HCEC 1CT (cell line): ENCODE measurements at regions not wholly inside any gene's neighbourhood (a gene's known extent, or its start where the extent isn't known, plus 50 kb on each side); places are given as distances from the start of the nearest gene placed in this dataset.

ENCODE experiments used
- DNase-seq: peaks from one replicate; pipeline ENCODE4 v3.0.0-alpha.2; 2017

DNA sequence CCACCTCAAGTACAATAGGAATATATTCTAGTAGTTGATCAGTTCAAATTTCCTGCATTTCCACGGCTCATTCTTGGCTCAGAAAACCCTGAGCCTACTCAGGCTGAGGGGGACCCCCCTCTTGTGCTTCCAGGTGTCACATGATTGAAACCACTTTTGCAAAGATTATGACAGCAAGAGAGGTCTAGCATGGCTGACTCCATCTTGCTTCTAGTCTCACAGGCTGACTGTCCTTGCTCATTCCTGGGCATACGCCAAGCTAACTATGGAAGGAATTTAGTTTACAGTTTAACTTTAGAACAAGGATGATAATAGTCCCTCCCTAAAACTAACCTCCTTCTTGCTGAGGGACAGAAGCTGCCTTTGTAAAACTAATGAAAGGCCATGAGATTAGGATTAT lies 154.1 kb downstream of the SNX18 start:
- DNase-seq, result no peak

DNA sequence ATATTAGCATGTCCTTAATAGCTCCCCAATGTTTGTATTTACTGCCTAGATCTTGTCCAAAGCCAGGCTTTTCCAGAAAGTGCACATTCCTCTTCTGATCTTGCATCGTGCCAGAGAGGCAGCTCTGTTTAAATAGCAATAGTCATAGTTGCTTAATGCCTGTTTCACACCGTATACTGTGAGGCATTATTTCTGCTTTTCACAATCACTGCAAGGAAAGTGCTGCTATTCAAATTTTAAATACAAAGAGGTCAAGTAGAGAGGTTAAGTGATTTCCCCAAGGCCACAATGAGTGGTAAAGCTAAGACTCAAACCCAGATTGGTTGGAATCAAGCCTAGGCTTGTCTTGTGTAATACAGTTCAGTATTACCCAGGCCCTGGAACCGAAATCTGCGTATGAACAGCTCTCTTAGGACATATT lies 153.6 kb downstream of the SNX18 start:
- peak; percentile 25 for DNase-seq

DNA sequence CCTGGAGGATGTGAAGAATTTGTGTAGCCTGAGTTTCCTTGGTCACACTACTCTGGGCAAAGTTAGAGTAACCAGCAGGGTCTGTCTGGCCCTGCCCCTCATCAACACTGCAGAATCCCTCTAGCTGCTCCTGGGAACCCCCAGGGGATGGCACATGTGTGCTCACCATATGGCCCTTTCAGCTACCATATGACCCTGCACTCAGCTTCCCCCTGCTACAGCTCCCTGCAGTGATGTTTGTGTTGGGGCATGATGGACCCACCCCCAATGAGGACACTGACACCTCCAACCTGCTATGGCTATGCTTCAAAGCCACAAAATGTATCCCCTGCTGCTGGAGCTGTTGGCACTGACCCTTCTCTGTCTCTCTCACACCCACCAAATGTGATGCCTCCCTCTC lies 152.7 kb downstream of the SNX18 start:
- DNase-seq, result no peak

DNA sequence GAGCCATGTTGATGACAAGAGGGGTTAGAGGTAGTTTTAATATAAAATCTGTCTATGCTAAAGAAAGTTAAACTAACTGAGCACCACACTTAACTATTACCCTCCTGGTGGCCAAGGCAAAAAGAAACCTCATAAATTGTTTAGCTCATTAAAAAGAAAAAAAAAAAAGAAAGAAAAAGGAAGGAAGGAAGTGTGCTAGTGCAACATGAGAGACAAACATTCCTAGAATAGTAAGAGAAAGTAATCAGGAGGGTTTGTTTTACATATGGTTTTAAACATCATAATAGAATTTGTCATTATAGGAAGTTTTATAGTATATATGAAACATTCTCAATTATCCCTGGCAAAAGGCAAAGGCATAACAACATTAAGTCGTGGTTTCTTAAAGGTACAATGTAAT lies 152.3 kb downstream of the SNX18 start:
- peak; percentile 25 for DNase-seq

DNA sequence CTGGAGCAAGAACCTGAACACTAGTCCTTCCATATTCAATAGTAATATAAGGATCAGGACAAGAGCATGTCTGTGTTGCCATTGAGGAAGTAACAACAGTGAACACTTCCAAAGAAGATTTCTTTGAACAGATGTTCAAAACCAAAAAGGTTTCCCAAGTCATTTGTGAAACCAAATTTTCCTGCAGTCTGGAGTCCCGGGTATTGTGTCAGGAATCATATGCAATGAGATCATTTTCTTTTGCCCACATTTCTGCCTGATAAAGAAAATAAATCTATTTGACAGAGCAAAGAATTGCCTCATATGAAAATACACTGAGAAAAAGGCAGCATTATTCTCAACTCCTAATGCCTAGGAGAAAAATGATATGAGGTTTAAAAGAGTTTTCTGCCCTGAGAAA lies 151.7 kb downstream of the SNX18 start:
- peak; percentile 57 for DNase-seq

DNA sequence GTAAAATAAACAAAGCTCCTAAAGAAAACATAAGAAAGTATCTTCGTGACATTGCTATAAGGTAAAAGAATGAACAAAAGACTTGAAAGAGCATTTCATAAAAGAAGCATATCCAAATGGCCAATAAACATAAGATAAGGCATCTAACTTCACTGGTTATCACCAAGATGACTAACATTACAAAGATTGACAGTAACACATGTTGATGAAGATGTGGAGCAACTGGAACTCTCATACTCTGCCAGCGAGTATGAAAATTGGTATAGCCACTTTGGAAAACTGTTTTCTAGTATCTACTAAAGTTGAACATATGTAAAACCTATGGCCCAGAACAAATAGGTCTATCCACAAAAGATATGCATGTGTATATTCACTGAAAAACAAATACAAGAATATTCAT lies 150.5 kb downstream of the SNX18 start:
- DNase-seq, result no peak

DNA sequence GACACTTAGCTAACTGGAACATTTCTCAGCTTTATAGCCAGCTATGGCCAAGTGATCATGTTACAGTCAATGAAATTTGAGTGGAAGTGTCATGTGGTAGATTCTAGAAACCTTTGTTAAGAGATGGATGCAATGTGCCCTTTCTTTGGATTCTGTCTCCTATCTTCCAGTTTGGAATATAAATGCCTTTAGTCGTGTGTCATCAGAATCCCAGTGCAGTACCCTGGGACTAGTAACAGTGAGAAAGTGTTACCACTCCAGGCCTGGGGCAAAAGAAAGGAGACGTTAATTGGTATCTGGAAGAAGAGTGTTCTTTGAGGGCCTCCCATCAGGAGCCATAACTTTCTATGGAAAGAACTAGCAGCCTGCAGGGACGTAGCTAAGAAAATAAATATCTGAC lies 149.6 kb downstream of the SNX18 start:
- DNase-seq, result no peak

DNA sequence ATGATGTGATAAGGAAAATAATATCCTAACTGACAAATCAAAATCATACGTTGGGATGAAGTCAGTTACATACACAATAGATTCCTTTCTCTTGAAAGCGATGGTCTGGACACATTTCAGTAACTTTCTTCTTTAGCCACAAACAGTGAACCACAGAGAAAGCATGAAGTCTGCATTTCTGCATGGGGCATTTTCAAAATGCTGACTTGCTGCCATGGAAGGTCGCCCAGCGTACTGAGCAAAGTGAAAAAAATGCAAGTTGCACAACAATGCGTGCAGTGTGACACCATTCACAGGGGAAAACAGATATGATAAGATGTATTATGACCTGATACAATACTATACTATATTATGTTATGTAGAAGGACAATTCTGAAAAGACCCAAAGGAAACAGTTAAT lies 146.3 kb downstream of the SNX18 start:
- peak; percentile 86 for DNase-seq

DNA sequence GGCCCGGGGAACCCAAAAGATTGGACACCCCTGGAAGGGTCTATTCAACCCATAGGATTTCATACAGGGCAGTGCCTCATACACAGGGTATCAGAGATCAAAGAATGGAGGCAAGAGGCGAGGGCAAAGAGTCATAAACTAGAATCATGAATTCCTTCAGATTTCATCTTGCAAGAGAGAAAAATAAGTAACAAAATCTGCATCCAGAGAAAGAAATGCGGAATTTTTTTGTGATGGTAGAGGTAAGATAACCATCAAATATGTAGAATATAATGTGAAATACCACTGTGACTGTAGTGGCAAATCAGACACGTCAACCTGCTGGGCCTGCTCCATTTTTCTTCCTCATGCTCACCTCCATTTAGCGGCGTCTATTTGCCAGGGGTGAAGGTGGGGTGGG lies 143.6 kb downstream of the SNX18 start:
- no peak for DNase-seq

DNA sequence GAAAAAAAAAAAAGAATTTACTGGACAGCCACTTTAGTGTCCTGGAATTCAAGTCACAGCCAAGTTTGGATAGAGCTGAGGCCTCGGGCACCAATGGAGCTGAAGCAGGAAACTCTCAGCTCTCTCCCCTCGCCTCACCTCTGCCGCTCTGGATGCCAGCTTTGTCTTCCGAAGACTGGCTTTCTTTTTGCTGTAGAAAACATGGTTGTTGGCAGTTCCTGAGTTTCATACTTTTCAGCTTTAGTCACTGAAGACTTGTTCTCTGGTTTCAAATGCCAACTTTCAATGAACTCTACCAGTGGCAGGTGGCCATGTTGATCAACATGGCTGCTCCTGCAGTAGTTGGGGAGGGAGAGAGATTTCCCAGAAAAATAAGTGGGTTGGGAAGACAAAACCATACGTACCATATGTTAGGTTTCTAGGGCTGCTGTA lies 142.2 kb downstream of the SNX18 start:
- DNase-seq, result no peak

DNA sequence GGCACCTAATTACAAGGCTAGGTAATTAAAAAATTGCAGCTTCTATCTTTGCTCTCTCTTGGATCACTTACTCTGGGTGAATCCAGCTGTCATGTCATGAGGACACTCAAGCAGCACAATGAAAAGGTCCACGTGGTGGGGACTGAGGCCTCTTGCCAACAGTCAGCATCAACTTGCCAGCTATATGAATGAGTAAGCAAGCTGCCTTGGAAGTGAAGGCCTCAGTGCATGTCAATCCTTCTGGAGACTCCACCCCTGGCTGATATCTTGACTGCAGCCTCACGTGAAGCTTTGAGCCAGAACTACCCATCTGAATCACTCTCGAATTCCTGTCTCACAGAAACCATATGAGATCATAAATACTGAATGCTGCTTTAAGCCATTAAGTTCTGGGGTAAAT lies 140.5 kb downstream of the SNX18 start:
- no peak for DNase-seq

DNA sequence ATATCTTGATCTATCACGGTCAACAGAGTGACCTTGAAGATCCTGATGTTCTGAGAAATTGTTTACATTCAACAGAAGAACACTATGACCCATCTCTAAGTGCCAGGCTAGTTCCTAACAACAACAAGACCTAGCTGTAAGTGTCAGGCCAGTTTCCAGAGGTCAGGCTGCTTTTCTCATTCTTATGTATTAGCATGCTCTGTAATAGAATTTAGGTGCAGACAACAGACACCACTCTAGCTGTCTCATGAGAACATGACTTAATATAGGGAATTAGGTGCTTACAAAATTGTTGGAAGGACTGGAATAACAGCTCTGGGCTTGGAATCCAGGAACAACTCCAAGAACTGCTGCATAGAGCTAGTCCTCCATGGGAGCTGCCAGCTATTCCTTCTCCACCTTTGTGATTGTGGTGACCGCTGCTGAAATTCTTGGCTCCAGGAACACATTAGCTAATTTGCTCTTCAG lies 138.7 kb downstream of the SNX18 start:
- peak; percentile 33 for DNase-seq

DNA sequence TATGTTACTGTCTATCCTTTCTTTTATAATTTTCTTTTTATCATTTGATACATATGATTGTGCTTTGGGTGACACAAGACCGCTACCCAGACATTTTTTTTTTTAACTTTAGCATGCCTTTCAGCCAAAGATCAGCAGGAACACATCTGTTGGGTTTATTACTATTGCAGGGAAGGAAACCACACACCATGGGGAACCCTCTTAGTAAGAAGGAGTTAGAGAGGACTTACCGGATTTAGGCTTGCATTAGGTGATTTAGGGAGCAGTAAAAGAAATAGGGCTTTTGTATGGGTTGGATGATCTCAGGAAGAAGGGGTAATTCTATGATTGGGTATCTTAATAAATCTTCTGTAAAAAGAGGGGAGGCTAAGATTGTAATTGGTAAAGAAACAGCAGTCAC lies 138.2 kb downstream of the SNX18 start:
- DNase-seq, result no peak

DNA sequence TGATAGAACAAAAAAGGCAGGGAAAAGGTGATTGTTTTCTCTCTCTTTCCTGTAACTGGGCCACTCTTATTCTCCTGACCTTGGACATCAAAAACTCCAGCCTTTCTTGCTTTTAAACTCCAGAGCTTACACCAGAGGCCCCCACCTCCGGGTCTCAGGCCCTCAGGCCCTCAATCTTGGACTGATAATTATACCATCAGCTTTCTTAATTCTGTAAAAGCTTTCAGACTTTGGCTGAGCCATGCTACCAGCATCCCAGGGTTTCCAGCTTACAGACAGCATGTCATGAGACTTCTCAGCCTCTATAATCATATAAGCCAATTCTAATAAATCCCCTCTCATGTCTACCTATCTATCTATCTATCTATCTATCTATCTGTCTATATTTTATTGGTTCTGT lies 137.7 kb downstream of the SNX18 start:
- DNase-seq, result no peak

DNA sequence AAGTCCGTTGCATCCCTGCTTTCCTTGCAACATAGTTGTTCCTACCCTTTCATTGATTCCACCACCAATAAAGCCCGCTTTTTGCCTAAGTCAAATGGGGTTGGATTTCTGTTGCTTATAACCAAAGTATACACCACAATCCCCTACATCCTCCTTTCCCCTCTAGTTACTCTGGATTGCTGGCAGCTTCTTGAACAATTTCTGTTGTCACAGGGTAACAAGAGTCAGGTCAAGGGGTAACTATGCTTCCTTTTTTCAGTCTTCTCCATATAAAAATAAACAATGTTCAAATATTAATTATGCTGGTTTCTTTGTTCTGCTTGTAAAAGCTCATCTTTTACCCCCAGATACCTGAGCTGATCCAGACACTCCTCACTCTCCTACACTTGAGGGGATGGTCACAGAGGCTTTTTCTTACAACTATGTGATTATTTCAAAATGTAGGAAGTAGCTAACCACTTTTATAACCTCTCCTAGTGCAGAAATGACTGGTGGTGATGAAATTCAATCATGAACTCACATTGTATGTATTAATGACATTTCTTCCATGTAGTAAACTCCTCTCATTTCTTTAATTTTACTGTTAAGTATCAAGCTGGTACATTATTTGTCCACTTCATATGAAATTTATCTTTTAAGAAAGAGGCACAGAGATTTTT lies 136.5 kb downstream of the SNX18 start:
- no peak for DNase-seq

DNA sequence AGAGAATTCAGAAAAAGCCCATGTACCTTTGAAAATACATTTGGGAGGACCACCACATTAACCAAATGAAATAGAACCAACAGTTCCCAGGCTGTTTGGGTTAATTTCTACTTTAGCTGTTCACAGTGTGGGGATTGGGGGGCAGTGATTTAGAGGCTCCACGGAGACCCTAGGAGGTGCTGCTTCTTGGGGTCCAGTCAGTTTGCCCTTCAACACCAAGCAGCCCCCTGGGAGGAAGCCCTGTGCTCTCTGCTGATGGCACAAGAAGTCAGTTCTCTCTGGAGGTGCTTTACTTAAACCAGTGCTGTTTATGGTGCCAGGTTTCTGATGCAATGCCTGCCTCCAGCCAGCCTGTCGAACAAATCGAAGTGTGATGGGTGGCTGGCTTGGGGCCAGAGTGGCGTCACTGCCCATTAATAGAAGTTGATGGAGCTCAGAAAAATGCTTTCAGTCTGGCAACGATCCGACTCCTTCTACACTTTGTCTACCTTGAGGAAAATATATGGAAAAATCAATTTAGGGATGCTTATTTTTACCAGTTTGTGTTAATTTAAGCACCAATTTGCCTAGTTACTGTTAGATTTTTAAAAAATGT lies 134.0 kb downstream of the SNX18 start:
- DNase-seq, result no peak

DNA sequence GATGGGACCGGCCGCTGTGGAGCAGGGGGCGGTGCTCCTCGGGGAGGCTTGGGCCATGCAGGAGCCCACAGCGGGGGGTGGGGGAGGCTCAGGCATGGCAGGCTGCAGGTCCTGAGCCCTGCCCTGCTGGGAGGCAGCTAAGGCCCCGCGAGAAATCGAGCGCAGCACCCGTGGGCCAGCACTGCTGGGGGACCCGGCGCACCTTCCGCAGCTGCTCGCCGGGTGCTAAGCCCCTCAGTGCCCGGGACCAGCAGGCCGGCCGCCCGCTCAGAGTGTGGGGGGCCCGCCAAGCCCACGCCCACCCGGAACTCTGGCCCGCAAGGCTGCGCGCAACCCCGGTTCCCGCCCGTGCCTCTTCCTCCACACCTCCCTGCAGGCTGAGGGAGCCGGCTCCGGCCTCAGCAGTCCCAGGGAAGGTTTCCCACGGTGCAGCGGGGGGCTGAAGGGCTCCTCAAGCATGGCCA lies 131.5 kb downstream of the SNX18 start:
- no peak for DNase-seq

DNA sequence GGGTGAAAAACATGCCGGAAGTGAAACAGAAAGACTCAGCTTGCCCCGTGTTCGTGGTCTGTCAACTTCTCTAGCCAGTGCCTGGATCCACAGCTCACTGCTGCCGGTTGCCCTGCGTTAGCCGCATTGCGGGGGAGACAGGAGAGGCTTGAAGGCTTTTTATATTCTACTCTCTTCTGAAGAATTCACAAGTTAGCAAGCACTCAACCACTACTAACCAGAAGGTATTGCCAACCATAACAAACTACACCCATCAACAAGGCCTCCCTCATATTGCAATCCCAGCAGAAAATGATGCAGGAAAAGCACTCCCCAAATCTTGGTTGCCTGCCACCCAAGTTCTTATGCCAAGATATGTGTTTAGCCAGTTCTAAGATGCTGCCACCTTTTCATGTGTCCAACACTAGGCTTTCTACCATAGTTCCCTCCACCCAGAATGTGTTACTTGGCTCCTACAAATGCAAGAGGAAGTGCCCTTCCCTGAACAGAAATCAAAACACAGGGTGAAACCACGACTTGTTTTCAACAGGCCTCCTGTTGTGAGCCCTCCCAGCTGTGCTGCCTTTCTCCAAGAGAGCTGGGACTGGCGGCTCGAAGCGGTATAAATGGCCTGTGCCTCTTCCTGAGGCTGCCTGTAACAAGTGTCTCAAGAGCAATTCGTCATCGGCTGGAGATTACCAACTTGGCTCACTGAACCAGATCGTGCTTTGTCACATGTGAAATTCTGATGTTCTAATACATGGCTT lies 129.0 kb downstream of the SNX18 start:
- DNase-seq, result peak; percentile 53

DNA sequence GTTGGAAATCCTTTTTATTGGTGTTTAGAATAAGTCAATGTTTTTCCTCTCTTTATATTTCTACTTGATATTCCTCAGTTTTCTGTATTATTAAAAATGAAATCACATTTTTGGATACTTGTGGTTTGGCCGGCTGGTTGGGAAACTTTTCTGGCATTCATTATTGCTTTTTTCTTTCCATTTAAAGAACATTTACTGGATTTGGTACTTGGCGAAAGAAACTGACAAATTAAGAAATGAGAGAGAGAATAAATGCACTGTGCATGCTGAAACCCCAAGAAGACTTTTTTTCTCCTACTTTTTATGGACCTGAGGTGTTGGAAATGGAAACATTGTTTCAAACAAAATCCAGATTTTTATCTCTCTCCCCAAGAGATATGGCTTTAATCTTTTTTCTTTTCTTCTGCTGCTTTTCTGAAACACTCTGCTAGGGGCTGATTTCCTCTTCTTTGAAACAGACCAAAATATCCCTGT lies 128.4 kb downstream of the SNX18 start:
- no peak for DNase-seq

DNA sequence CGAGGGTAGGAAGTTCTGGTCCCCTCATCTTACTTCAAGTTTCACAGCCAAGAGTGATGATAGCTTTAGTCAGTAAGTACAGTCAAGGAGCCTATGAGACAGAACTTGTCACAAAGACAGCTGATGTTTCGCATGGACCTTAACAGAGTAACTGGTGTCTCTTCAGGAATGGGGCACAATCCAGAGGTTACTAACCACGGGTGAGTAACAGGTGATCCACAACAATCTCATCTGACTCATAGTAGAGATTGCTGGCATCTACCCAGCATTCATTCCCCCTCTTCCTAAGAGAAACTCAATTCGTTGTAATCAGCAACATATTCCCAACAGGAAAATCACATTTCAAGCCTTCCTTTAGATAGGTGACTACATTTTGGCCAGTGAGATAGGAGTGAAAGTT lies 126.7 kb downstream of the SNX18 start:
- peak; percentile 85 for DNase-seq

DNA sequence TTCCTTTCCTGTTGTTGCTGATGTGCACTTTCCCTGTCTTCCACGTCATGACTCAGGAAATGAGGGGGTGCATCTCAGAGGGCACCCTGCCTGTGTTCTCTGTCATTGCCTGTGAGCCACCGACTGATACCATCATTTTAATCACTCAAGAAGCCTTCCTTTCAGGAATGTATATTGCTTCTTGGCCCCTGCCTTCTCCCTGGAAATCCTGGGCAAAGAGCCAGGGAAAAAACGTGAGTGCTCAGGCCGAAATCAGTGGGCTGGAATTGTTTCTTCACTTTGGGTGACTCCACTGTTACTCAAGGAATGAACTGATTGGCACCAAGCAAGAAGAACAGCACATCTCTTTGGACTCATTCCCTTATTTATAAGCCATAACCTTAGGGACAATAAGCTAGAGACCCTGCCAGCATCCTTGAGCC lies 126.1 kb downstream of the SNX18 start:
- DNase-seq, result peak; percentile 86

DNA sequence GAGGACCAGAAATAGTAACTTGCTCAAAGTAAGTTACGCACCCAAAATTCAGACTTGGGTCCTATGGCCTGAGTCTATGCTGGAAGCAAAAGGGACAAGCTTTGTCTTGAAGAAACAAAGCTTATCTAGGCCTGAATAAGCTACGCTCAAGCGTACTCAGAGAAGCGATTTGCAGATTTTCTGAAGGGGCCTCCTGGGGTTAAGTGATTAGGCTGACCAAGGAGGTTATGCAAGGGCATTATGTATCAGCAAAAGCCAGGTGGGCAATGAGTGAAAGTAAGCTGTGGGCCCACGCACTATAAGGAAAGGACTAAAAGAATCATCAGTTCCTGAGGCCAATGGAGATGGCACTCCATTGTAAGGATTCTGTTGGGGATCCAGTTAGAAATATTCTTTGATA lies 122.1 kb downstream of the SNX18 start:
- no peak for DNase-seq

DNA sequence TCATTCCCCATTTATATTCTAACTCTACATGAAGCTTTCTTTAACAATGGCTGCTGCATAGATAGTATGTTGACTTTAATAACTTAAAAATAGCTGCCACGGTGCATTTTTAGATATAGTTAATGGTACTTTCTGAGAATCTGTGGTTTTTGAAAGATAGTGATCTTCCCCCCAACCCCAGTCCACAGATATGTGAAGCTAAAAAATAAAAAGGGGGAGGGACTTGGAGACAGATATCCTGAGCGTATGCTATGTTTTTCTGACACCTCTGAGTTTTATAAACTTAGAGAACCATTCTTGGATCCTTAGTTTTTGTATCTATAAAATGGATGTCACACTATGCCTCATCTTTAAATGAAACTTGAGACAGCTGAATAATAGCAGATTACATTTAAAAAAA lies 120.5 kb downstream of the SNX18 start:
- no peak for DNase-seq

DNA sequence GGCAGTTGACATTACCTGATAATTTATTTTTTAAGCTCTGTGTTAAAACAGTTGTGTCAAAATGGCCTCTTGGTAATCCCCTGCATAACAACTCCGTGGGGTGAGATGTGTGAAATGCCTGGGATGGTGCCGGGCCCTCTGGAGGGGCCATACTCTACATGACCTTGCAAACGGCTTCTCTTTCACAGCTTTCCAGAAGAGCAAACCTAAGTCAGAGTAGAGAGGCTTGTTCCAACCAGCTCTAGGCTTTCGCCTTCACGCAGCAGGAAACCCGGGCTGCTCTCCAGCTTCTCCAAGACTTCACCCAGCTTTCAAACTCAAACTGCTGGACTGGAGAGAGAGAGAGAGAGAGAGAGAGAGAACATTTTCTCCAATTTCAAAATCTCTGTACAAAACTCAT lies 120.1 kb downstream of the SNX18 start:
- DNase-seq, result no peak
